CD8-positive, alpha-beta memory T cell (primary cell): ENCODE measurements at regions not wholly inside any gene's neighbourhood (a gene's known extent, or its start where the extent isn't known, plus 50 kb on each side); places are given as distances from the start of the nearest gene placed in this dataset.

ENCODE experiments used
- CTCF ChIA-PET: fragments of 350-600 bp; sonication (Branson Sonifier 250); formaldehyde crosslinking; loops from one replicate; lab custom pipeline; 2021; ENCODE audit warnings: antibody characterized with exemption; lab: Charles Lee
- POLR2A ChIA-PET: fragments of 350-600 bp; sonication (Branson Sonifier 250); formaldehyde crosslinking; loops from one replicate; lab custom pipeline; 2021; ENCODE audit warnings: antibody characterized with exemption; lab: Charles Lee
- DNase-seq, 5 donors: peaks; one replicate each; pipeline versions ENCODE4 v3.0.0 to v3.0.0-alpha.2; 2020 to 2022; ENCODE audit warnings: mixed read lengths in 1 of 5
- H3K27ac ChIP-seq: one replicate; pipeline ENCODE4 v1.7.0; 2013; ENCODE audit warnings: low read depth, mild to moderate bottlenecking, low read length, moderate library complexity
- H3K27me3 ChIP-seq: 2 replicates; pipeline ENCODE4 v1.7.0; 2013; ENCODE audit warnings: low read length, mild to moderate bottlenecking; ENCODE audit not compliant: insufficient read depth, poor library complexity, severe bottlenecking
- H3K36me3 ChIP-seq: 2 replicates; pipeline ENCODE4 v1.7.0; 2013; ENCODE audit warnings: mild to moderate bottlenecking, low read length, moderate library complexity; ENCODE audit not compliant: insufficient read depth
- H3K4me1 ChIP-seq: 2 replicates; pipeline ENCODE4 v1.7.0; 2013; ENCODE audit warnings: mild to moderate bottlenecking, low read length, moderate library complexity; ENCODE audit not compliant: insufficient read depth
- H3K4me3 ChIP-seq: 2 replicates; pipeline ENCODE4 v1.7.0; 2013; ENCODE audit warnings: mild to moderate bottlenecking, low read length
- H3K9me3 ChIP-seq: 2 replicates; pipeline ENCODE4 v1.7.0; 2013; ENCODE audit warnings: mild to moderate bottlenecking, low read length
- H3K27ac Mint-ChIP-seq, 8 donors: one replicate each; pipeline ENCODE4 v1.8.0; 2020 to 2021; ENCODE audit warnings: mixed read lengths in 8 of 8, mild to moderate bottlenecking in 6 of 8, inconsistent platforms in 3 of 8, moderate library complexity in 3 of 8
- H3K27me3 Mint-ChIP-seq, 2 donors: one replicate each; pipeline ENCODE4 v1.8.0; 2020 to 2021; ENCODE audit warnings: mixed read lengths in 2 of 2, mild to moderate bottlenecking in 1 of 2, moderate library complexity in 1 of 2
- H3K36me3 Mint-ChIP-seq, 3 donors: one replicate each; pipeline ENCODE4 v1.8.0; 2020 to 2021; ENCODE audit warnings: mixed read lengths in 3 of 3, inconsistent platforms in 1 of 3, mild to moderate bottlenecking in 1 of 3
- H3K4me1 Mint-ChIP-seq, 3 donors: one replicate each; pipeline ENCODE4 v1.8.0; 2020 to 2021; ENCODE audit warnings: mixed read lengths in 3 of 3, inconsistent platforms in 1 of 3, mild to moderate bottlenecking in 1 of 3
- H3K4me3 Mint-ChIP-seq, 7 donors: one replicate each; pipeline ENCODE4 v1.8.0; 2020 to 2021; ENCODE audit warnings: mixed read lengths in 7 of 7, mild to moderate bottlenecking in 6 of 7, moderate library complexity in 4 of 7, inconsistent platforms in 2 of 7
- H3K9me3 Mint-ChIP-seq, 5 donors: one replicate each; pipeline ENCODE4 v1.8.0; 2020 to 2022; ENCODE audit warnings: mixed read lengths in 5 of 5, mild to moderate bottlenecking in 3 of 5, moderate library complexity in 2 of 5, inconsistent platforms in 1 of 5

DNA sequence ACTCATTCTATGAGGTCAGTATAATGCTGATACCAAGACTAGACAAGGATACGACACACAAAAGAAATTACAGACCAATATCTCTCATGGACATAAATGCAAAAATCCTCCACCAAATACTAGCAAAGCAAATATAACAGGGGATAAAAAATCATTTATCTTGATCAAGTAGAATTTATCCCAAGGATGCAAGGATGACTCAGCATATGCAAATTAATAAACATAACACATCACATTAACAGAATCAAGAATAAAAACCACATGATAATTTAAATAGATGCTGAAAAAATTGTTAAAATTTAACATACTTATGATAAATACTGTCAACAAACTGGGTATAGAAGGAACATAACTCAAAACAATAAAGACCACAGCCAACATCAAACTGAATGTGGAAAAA lies 69.4 kb upstream of the GABRA2 start:
- H3K36me3 ChIP-seq, result no peaks in the 10 kb centered on the region
- no peak overlapping the region for H3K4me3 ChIP-seq
- no peaks in the 10 kb centered on the region for H3K36me3 Mint-ChIP-seq
- CTCF ChIA-PET, result no interaction called here
- no peaks in the 10 kb centered on the region for H3K4me1 Mint-ChIP-seq
- H3K27me3 Mint-ChIP-seq, result no peaks in the 10 kb centered on the region
- no peak for DNase-seq
- POLR2A ChIA-PET, result no interaction called here
- no peak overlapping the region for H3K27ac Mint-ChIP-seq
- peaks cover 5 to 44% (median 18%) of the 10 kb centered on the region in 5 donors for H3K9me3 Mint-ChIP-seq
- H3K4me3 Mint-ChIP-seq, result no peak overlapping the region
- H3K27me3 ChIP-seq, result no peaks in the 10 kb centered on the region
- H3K9me3 ChIP-seq, result no peaks in the 10 kb centered on the region
- no peak overlapping the region for H3K27ac ChIP-seq
- no peaks in the 10 kb centered on the region for H3K4me1 ChIP-seq

DNA sequence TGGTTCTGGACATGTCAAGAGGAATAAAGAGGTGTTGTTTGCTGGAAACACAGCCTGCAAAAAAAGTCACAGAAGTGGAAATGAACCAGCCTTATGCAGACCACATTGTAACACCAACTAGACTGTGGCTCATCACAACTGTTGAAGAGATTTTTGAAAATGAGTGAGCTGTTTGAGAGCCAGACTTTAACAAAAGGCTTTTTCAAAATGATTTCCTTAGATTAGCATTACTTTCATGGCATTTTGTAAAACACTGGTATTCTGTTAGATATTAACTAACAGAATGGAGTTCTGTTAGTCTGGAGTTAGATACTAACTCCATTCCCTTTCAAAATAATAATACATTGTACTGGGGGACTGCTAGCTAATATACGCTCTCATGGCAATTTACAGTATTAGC lies 60.6 kb upstream of the GABRA2 start:
- POLR2A ChIA-PET, result no interaction called here
- Histone ChIP-seq H3K4me1 (no peaks in the 10 kb centered on the region), H3K36me3 (no peaks in the 10 kb centered on the region), H3K27ac (no peak overlapping the region), H3K4me3 (no peak overlapping the region), H3K9me3 (no peaks in the 10 kb centered on the region), H3K27me3 (no peaks in the 10 kb centered on the region)
- H3K27ac Mint-ChIP-seq, result no peak overlapping the region
- DNase-seq, result no peak
- CTCF ChIA-PET, result no interaction called here
- peaks cover 2 to 16% (median 7%) of the 10 kb centered on the region in 5 donors for H3K9me3 Mint-ChIP-seq
- no peaks in the 10 kb centered on the region for H3K4me1 Mint-ChIP-seq
- H3K4me3 Mint-ChIP-seq, result no peak overlapping the region
- H3K36me3 Mint-ChIP-seq, result no peaks in the 10 kb centered on the region
- no peaks in the 10 kb centered on the region for H3K27me3 Mint-ChIP-seq

DNA sequence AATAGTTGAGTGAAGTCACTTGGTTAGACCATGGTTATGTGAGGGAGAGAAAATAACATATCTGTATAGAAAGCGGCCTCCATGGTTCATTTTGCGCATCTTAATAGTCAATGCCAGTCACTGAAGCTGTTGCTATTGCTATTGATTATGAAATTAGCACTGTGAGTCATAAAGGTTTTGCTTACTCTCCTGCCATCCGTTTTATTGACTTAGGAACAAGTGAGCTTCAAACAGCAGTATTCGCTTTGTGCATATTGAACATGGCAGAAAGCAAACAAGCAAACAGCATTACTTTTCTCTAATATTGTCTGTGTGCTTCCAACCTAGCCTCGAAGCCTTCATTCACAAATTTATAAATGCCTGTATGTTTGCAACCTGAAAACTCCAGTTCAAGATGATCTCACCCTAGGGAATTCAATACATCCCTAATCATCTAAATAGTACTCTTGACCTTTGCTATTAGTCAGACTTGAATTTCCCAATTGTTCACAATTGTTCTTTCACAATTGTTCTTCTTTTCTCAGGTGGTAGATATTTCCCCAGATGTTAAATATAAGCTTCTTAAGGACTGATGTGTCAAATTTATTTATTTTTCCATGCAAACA lies 55.9 kb upstream of the GABRA2 start:
- ChIA-PET CTCF (no interaction called here), POLR2A (no interaction called here)
- DNase-seq, result no peak
- H3K36me3 ChIP-seq, result no peaks in the 10 kb centered on the region
- no peaks in the 10 kb centered on the region for H3K9me3 ChIP-seq
- Mint-ChIP-seq H3K9me3 (peaks cover 2 to 9% (median 5%) of the 10 kb centered on the region in 5 donors), H3K4me3 (no peak overlapping the region), H3K27me3 (no peaks in the 10 kb centered on the region), H3K4me1 (no peaks in the 10 kb centered on the region), H3K36me3 (no peaks in the 10 kb centered on the region), H3K27ac (no peak overlapping the region)
- H3K4me3 ChIP-seq, result no peak overlapping the region
- H3K27me3 ChIP-seq, result no peaks in the 10 kb centered on the region
- H3K27ac ChIP-seq, result no peak overlapping the region
- H3K4me1 ChIP-seq, result no peaks in the 10 kb centered on the region

DNA sequence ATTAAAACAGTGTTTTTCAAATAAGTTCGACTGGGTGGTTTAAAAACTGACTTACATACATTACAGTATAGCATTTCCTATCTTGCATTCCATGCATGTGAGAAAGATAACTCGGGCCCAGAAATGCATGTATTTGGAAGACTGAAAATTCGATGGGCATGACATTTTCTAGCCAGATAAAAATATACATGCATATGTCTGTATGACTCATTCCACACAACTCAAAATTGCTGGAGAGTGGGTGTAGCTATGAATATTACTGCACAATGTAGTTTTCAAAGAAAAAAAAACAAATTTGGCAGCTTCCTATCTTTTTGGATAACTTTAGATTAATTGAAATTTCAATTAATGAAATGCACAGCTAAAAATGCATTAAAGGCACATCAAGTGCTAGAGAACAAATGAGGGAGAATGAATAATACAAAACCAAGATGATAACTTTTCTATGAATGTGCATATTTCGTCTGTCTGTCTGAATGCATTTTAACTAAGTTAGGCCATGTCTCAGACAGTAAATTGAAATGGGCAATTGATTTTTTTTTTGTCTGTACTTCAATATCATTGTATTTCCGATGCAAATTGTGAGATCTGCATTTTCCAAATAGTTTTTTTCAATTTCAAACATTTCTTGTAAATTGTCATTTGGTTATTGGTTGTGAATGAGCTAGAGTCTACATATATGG lies 54.5 kb upstream of the GABRA2 start:
- no peak for DNase-seq
- Mint-ChIP-seq H3K4me1 (no peaks in the 10 kb centered on the region), H3K27ac (no peak overlapping the region), H3K4me3 (no peak overlapping the region), H3K9me3 (peaks cover 0 to 11% (median 6%) of the 10 kb centered on the region in 5 donors), H3K36me3 (no peaks in the 10 kb centered on the region), H3K27me3 (no peaks in the 10 kb centered on the region)
- Histone ChIP-seq H3K27ac (no peak overlapping the region), H3K36me3 (no peaks in the 10 kb centered on the region), H3K4me1 (no peaks in the 10 kb centered on the region), H3K9me3 (no peaks in the 10 kb centered on the region), H3K27me3 (no peaks in the 10 kb centered on the region), H3K4me3 (no peak overlapping the region)
- POLR2A ChIA-PET, result no interaction called here
- CTCF ChIA-PET, result no interaction called here

DNA sequence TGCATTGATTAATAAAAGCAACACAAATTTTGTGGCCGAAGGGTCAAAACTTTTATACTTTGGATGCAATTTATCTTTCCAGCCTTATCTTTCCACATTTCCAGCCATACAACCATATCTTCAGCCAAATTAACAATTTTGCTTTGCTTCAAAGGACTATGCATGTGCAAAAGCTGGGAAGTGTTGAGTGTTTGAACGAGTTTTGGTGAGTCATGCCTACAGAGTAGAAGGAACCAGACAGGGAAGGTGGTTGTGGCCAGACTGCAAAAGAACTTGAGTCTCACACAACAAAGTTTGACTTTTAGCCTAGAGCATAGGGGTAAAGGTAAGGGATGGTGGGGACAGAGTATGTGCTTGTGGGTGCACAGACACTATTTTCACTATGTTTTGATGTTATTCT lies 53.0 kb upstream of the GABRA2 start:
- Histone ChIP-seq H3K4me1 (no peaks in the 10 kb centered on the region), H3K4me3 (no peak overlapping the region), H3K36me3 (no peaks in the 10 kb centered on the region), H3K27me3 (no peaks in the 10 kb centered on the region), H3K27ac (no peak overlapping the region), H3K9me3 (no peaks in the 10 kb centered on the region)
- no peaks in the 10 kb centered on the region for H3K27me3 Mint-ChIP-seq
- CTCF ChIA-PET, result no interaction called here
- no peaks in the 10 kb centered on the region for H3K4me1 Mint-ChIP-seq
- H3K9me3 Mint-ChIP-seq, result peaks cover 0 to 18% (median 8%) of the 10 kb centered on the region in 5 donors
- no peak for DNase-seq
- POLR2A ChIA-PET, result no interaction called here
- no peak overlapping the region for H3K27ac Mint-ChIP-seq
- H3K4me3 Mint-ChIP-seq, result no peak overlapping the region
- H3K36me3 Mint-ChIP-seq, result no peaks in the 10 kb centered on the region

DNA sequence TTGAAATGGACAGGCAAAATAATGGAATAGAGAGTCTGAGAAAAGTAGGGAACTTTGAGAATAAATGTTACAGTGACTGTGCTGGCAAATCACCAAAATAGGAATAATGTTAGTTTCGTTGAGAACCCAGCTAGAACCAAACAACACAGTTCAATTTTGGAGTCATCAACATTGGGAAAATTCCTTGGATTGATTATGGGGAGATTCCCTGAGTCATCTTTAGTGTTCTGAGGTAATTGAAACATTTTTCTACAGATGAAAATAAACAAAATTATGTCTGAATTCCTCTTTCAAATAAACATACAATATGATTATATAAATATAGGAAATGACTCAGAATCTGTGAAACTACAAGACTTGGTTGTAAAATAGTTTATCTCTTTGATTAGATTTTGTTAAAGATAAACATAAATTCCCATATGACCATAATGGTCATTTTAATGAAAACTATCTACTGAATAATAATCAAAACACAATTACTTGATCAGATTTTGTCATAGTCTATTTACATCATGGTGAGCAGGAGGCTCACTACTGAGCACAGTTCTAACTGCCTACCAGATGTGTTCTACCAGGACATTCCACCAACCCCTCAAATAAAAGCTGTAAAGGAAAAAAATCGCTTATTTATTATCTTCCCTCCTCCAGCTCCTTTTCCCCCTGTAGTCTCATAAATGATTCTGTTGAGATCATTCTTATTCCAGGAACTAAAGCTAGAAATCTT lies 51.4 kb upstream of the GABRA2 start:
- ChIA-PET POLR2A (no interaction called here), CTCF (no interaction called here)
- H3K27ac Mint-ChIP-seq, result no peak overlapping the region
- Histone ChIP-seq H3K36me3 (no peaks in the 10 kb centered on the region), H3K4me1 (no peaks in the 10 kb centered on the region), H3K27ac (no peak overlapping the region), H3K9me3 (no peaks in the 10 kb centered on the region), H3K27me3 (no peaks in the 10 kb centered on the region), H3K4me3 (no peak overlapping the region)
- no peak for DNase-seq
- peaks cover 0 to 18% (median 6%) of the 10 kb centered on the region in 5 donors for H3K9me3 Mint-ChIP-seq
- no peaks in the 10 kb centered on the region for H3K4me1 Mint-ChIP-seq
- no peak overlapping the region for H3K4me3 Mint-ChIP-seq
- H3K36me3 Mint-ChIP-seq, result no peaks in the 10 kb centered on the region
- H3K27me3 Mint-ChIP-seq, result no peaks in the 10 kb centered on the region
